H9 (cell line): ENCODE measurements at regions not wholly inside any gene's neighbourhood (a gene's known extent, or its start where the extent isn't known, plus 50 kb on each side); places are given as distances from the start of the nearest gene placed in this dataset.

Experiments used
- DNase-seq: peaks from one replicate; pipeline ENCODE4 v3.0.0-alpha.2; 2017
- H2AFZ ChIP-seq: one replicate; pipeline ENCODE4 v1.6.1; 2013; ENCODE audit warnings: mild to moderate bottlenecking, low read length, control low read depth, moderate library complexity
- H2AK5ac ChIP-seq: 2 replicates; pipeline ENCODE4 v1.6.1; 2013; ENCODE audit warnings: low read length, control low read depth, mixed read lengths; ENCODE audit not compliant: insufficient read length
- H2BK120ac ChIP-seq: one replicate; pipeline ENCODE4 v1.6.1; 2013; ENCODE audit warnings: low read depth, mild to moderate bottlenecking, low read length, control low read depth, inconsistent platforms; ENCODE audit not compliant: poor library complexity, severe bottlenecking
- H2BK12ac ChIP-seq: 2 replicates; pipeline ENCODE4 v1.6.1; 2013; ENCODE audit warnings: low read length, control low read depth, mixed read lengths, low read depth; ENCODE audit not compliant: insufficient read length
- H2BK15ac ChIP-seq: 2 replicates; pipeline ENCODE4 v1.6.1; 2013; ENCODE audit warnings: low read depth, low read length, control low read depth
- H2BK20ac ChIP-seq: one replicate; pipeline ENCODE4 v1.6.1; 2013; ENCODE audit warnings: low read depth, mild to moderate bottlenecking, low read length, control low read depth, inconsistent platforms; ENCODE audit not compliant: poor library complexity, severe bottlenecking
- H2BK5ac ChIP-seq: 2 replicates; pipeline ENCODE4 v1.6.1; 2013; ENCODE audit warnings: low read length, control low read depth, mixed read lengths; ENCODE audit not compliant: insufficient read length
- H3K14ac ChIP-seq: 2 replicates; pipeline ENCODE4 v1.6.1; 2013; ENCODE audit warnings: low read length, control low read depth; ENCODE audit not compliant: insufficient read depth
- H3K18ac ChIP-seq: 2 replicates; pipeline ENCODE4 v1.6.1; 2013; ENCODE audit warnings: low read depth, mild to moderate bottlenecking, mixed read lengths, low read length, control low read depth; ENCODE audit not compliant: insufficient read length
- H3K23ac ChIP-seq: 2 replicates; pipeline ENCODE4 v1.6.1; 2013; ENCODE audit warnings: low read length, control low read depth, mixed read lengths, low read depth; ENCODE audit not compliant: insufficient read length
- H3K23me2 ChIP-seq: 2 replicates; pipeline ENCODE4 v1.6.1; 2013; ENCODE audit warnings: low read depth, mild to moderate bottlenecking, mixed read lengths, low read length, control low read depth; ENCODE audit not compliant: insufficient read length, poor library complexity, severe bottlenecking
- H3K27ac ChIP-seq: 2 replicates; pipeline ENCODE4 v1.5.1; 2013; ENCODE audit warnings: low read length, control low read depth, mixed read lengths, low read depth; ENCODE audit not compliant: insufficient read length
- H3K27me3 ChIP-seq: 2 replicates; pipeline ENCODE4 v1.6.1; 2013; ENCODE audit warnings: low read length, control low read depth, inconsistent platforms; ENCODE audit not compliant: insufficient read depth
- H3K4ac ChIP-seq: 2 replicates; pipeline ENCODE4 v1.6.1; 2013; ENCODE audit warnings: low read depth, mild to moderate bottlenecking, control low read depth, inconsistent platforms, low read length, moderate library complexity
- H3K4me1 ChIP-seq: 2 replicates; pipeline ENCODE4 v1.6.1; 2013; ENCODE audit warnings: low read length, control low read depth, inconsistent platforms; ENCODE audit not compliant: insufficient read depth
- H3K4me2 ChIP-seq: 2 replicates; pipeline ENCODE4 v1.6.1; 2013; ENCODE audit warnings: low read length, control low read depth, mixed read lengths; ENCODE audit not compliant: insufficient read length, insufficient read depth
- H3K56ac ChIP-seq: 2 replicates; pipeline ENCODE4 v1.6.1; 2013; ENCODE audit warnings: low read depth, mild to moderate bottlenecking, mixed read lengths, low read length, control low read depth; ENCODE audit not compliant: insufficient read length
- H3K79me1 ChIP-seq: 2 replicates; pipeline ENCODE4 v1.6.1; 2013; ENCODE audit warnings: low read depth, mild to moderate bottlenecking, moderate library complexity, low read length, control low read depth, inconsistent platforms; ENCODE audit not compliant: insufficient read depth, poor library complexity, severe bottlenecking
- H3K79me2 ChIP-seq: 2 replicates; pipeline ENCODE4 v1.6.1; 2013; ENCODE audit warnings: low read length, control low read depth, inconsistent platforms; ENCODE audit not compliant: insufficient read depth
- H3K9ac ChIP-seq: 2 replicates; pipeline ENCODE4 v1.6.1; 2013; ENCODE audit warnings: low read length, control low read depth, mixed read lengths; ENCODE audit not compliant: insufficient read length; ENCODE audit errors: extremely low read depth
- H3K9me3 ChIP-seq: one replicate; pipeline ENCODE4 v1.6.1; 2013; ENCODE audit warnings: low read depth, low read length, inconsistent platforms; ENCODE audit not compliant: control insufficient read depth
- H3T11ph ChIP-seq: one replicate; pipeline ENCODE4 v1.6.1; 2013; ENCODE audit warnings: mild to moderate bottlenecking, low read length, control low read depth, inconsistent platforms
- H4K20me1 ChIP-seq: one replicate; pipeline ENCODE4 v1.6.1; 2013; ENCODE audit not compliant: control insufficient read depth, insufficient read length, insufficient read depth
- H4K5ac ChIP-seq: 2 replicates; pipeline ENCODE4 v1.6.1; 2013; ENCODE audit warnings: low read depth, mild to moderate bottlenecking, mixed read lengths, low read length, control low read depth; ENCODE audit not compliant: insufficient read length
- H4K8ac ChIP-seq: replicated peaks from 2 replicates; pipeline ENCODE4 v1.6.1; 2013; ENCODE audit warnings: low read length, control low read depth, mixed read lengths, low read depth; ENCODE audit not compliant: insufficient read length
- H4K91ac ChIP-seq: 2 replicates; pipeline ENCODE4 v1.6.1; 2013; ENCODE audit warnings: low read depth, mild to moderate bottlenecking, moderate library complexity, mixed read lengths, low read length, control low read depth; ENCODE audit not compliant: insufficient read length
- H3K27ac Mint-ChIP-seq, 3 experiments: 2 replicates in 2 of 3; 3 replicates in 1 of 3; pipeline ENCODE4 v1.8.0; 2020 to 2021; ENCODE audit warnings: mixed read lengths in 3 of 3, mild to moderate bottlenecking in 1 of 3, moderate library complexity in 1 of 3
- H3K27me3 Mint-ChIP-seq: 2 replicates; pipeline ENCODE4 v1.8.0; 2021; ENCODE audit warnings: low read depth, mild to moderate bottlenecking, moderate library complexity, mixed read lengths
- H3K36me3 Mint-ChIP-seq, 3 experiments: 2 replicates in 2 of 3; 3 replicates in 1 of 3; pipeline ENCODE4 v1.8.0; 2020 to 2021; ENCODE audit warnings: low read depth in 3 of 3, mixed read lengths in 3 of 3; ENCODE audit not compliant: insufficient read depth in 1 of 3
- H3K4me1 Mint-ChIP-seq, 2 experiments: 2 replicates each; pipeline ENCODE4 v1.8.0; 2020; ENCODE audit warnings: mixed read lengths in 2 of 2
- H3K4me3 Mint-ChIP-seq, 2 experiments: 2 replicates in 1 of 2; 3 replicates in 1 of 2; pipeline ENCODE4 v1.8.0; 2020 to 2021; ENCODE audit warnings: mild to moderate bottlenecking in 2 of 2, mixed read lengths in 2 of 2, moderate library complexity in 1 of 2
- H3K9me3 Mint-ChIP-seq, 2 experiments: 2 replicates in 1 of 2; 3 replicates in 1 of 2; pipeline ENCODE4 v1.8.0; 2020; ENCODE audit warnings: mild to moderate bottlenecking in 2 of 2, mixed read lengths in 2 of 2, moderate library complexity in 1 of 2
- CTCF ChIP-seq: fragments of 200-600 bp; sonication (generic); conservative IDR thresholded peaks from 3 replicates; pipeline ENCODE4 v1.8.0; 2021; ENCODE audit warnings: antibody characterized with exemption, mild to moderate bottlenecking
- WGBS: extraction: QIAGEN DNeasy Blood & Tissue Kit; methylation state at CpG from one replicate; pipeline ENCODE4 v1.1.7; 2013; ENCODE audit warnings: missing lambda C conversion rate, low lambda C conversion rate, mixed read lengths; ENCODE audit not compliant: insufficient read length; ENCODE audit errors: extremely low coverage; 5-methylcytosine and 5-hydroxymethylcytosine counted together

GRCh38 chr20:24771542-24772061, 177.5 kb upstream of the CST7 start:
- H3K4me2 ChIP-seq = no peak overlapping the region
- no peak overlapping the region for H2BK20ac ChIP-seq
- Mint-ChIP-seq H3K9me3 (peaks cover 9 to 12% of the 10 kb centered on the region in 2 experiments; a peak in 3 of 5 replicates), H3K36me3 (peaks cover 0 to 10% (median 4%) of the 10 kb centered on the region in 3 experiments; a peak in 3 of 7 replicates), H3K27me3 (no peaks in the 10 kb centered on the region; the same call in none of the 2 replicates), H3K4me3 (no peak overlapping the region), H3K4me1 (peaks cover 7 to 11% of the 10 kb centered on the region in 2 experiments), H3K27ac (no peak overlapping the region)
- no peak overlapping the region for H3K18ac ChIP-seq
- no peak overlapping the region for H3K23ac ChIP-seq
- TF ChIP-seq CTCF = no peak
- H3K4ac ChIP-seq = no peak overlapping the region
- no peaks in the 10 kb centered on the region for H3K27me3 ChIP-seq
- H2AK5ac ChIP-seq = no peak overlapping the region
- H3K9ac ChIP-seq = no peak overlapping the region
- H2BK12ac ChIP-seq = no peak overlapping the region
- no peaks in the 10 kb centered on the region for H3K9me3 ChIP-seq
- H4K5ac ChIP-seq = no peak overlapping the region
- no peak overlapping the region for H2BK5ac ChIP-seq
- peak; percentile 22 for DNase-seq
- H2BK120ac ChIP-seq = no peak overlapping the region
- H3K79me2 ChIP-seq = no peaks in the 10 kb centered on the region
- H4K91ac ChIP-seq = no peak overlapping the region
- no peaks in the 10 kb centered on the region for H3K4me1 ChIP-seq
- H3K23me2 ChIP-seq = no peaks in the 10 kb centered on the region
- H4K8ac ChIP-seq = no peak overlapping the region
- H3T11ph ChIP-seq = no peak overlapping the region
- no CpG with 5 or more reads among the region's 9 CpGs for WGBS
- no peak overlapping the region for H3K27ac ChIP-seq
- no peak overlapping the region for H3K56ac ChIP-seq
- no peaks in the 10 kb centered on the region for H4K20me1 ChIP-seq
- H2BK15ac ChIP-seq = no peak overlapping the region
- H3K14ac ChIP-seq = no peak overlapping the region
- H3K79me1 ChIP-seq = no peaks in the 10 kb centered on the region
- no peak overlapping the region for H2AFZ ChIP-seq
